ENCODE measurements at regions not wholly inside any gene's neighbourhood (a gene's known extent, or its start where the extent isn't known, plus 50 kb on each side); places are given as distances from the start of the nearest gene placed in this dataset.

- TF ChIP-seq CTCF (IDR thresholded peaks at IDR 0.05; ENCODE audit: insufficient read depth, low read depth, low read length): no peak
- no peak for TF ChIP-seq EZH2 (IDR thresholded peaks at IDR 0.05; ENCODE audit: insufficient read depth, low read length)
Measured at GRCh38 chr7:116429986-116430619, 69.4 kb upstream of the CAV2 start.
